Hematopoietic multipotent progenitor cell treated with erythropoietin and hydrocortisone succinate and interleukin-3 and kit ligand, for 17 days (in vitro differentiated cells): ENCODE measurements at regions not wholly inside any gene's neighbourhood (a gene's known extent, or its start where the extent isn't known, plus 50 kb on each side); places are given as distances from the start of the nearest gene placed in this dataset.

Source experiments
- DNase-seq: peaks from one replicate; pipeline ENCODE4 v3.0.0-alpha.2; 2015; ENCODE audit warnings: low spot score

- no peak for DNase-seq
Observed at GRCh38 chr2:196360650-196361049, 189.3 kb upstream of the STK17B start.

GRCh38 chr2:196361606-196362326, 190.4 kb upstream of the STK17B start:
- no peak for DNase-seq

- no peak for DNase-seq
Observed at GRCh38 chr2:196362973-196363549, 191.7 kb upstream of the STK17B start.

GRCh38 chr2:196365145-196365544, 193.8 kb upstream of the STK17B start:
- DNase-seq: no peak

- DNase-seq: no peak
Observed at GRCh38 chr2:196365923-196366322, 194.5 kb upstream of the STK17B start.

- DNase-seq: no peak
Observed at GRCh38 chr2:196367633-196368032, 196.3 kb upstream of the STK17B start.

GRCh38 chr2:196368546-196369225, 197.3 kb upstream of the STK17B start:
- DNase-seq: no peak

- DNase-seq: no peak
Observed at GRCh38 chr2:196369967-196370366, 198.6 kb upstream of the STK17B start.

GRCh38 chr2:196370381-196370780, 199.0 kb upstream of the STK17B start:
- DNase-seq: no peak

GRCh38 chr2:196372276-196372809, 201.0 kb upstream of the STK17B start:
- no peak for DNase-seq

- no peak for DNase-seq
Observed at GRCh38 chr2:196372811-196373664, 201.7 kb upstream of the STK17B start.

GRCh38 chr2:196376984-196377877, 205.9 kb upstream of the STK17B start:
- no peak for DNase-seq

- DNase-seq: no peak
Observed at GRCh38 chr2:196379600-196379999, 208.2 kb upstream of the STK17B start.

- no peak for DNase-seq
Observed at GRCh38 chr2:196380098-196380497, 208.7 kb upstream of the STK17B start.

GRCh38 chr2:196380575-196380974, 209.2 kb upstream of the STK17B start:
- no peak for DNase-seq

- no peak for DNase-seq
Observed at GRCh38 chr2:196381464-196381863, 210.1 kb upstream of the STK17B start.

GRCh38 chr2:196383799-196384198, 212.4 kb upstream of the STK17B start:
- no peak for DNase-seq

GRCh38 chr2:196384729-196385128, 213.4 kb upstream of the STK17B start:
- no peak for DNase-seq

GRCh38 chr2:196389670-196390069, 218.3 kb upstream of the STK17B start:
- DNase-seq: no peak

- DNase-seq: no peak
Observed at GRCh38 chr2:196390243-196391148, 219.1 kb upstream of the STK17B start.
